AG09309 (cell line): ENCODE measurements at regions not wholly inside any gene's neighbourhood (a gene's known extent, or its start where the extent isn't known, plus 50 kb on each side); places are given as distances from the start of the nearest gene placed in this dataset.

Source experiments
- DNase-seq: peaks from one replicate; pipeline ENCODE4 v3.0.0-alpha.2; 2010; ENCODE audit warnings: low read depth
- H3K4me3 ChIP-seq: 2 replicates; pipeline ENCODE4 v1.5.1; 2011; ENCODE audit warnings: mild to moderate bottlenecking, low read depth, low read length, moderate library complexity; ENCODE audit not compliant: control insufficient read depth
- CTCF ChIP-seq: IDR thresholded peaks from 2 replicates; pipeline ENCODE4 v1.5.1; 2011; ENCODE audit warnings: mild to moderate bottlenecking, low read depth, low read length, inconsistent platforms; ENCODE audit not compliant: insufficient read depth, control insufficient read depth; ENCODE audit errors: missing control alignments

DNA sequence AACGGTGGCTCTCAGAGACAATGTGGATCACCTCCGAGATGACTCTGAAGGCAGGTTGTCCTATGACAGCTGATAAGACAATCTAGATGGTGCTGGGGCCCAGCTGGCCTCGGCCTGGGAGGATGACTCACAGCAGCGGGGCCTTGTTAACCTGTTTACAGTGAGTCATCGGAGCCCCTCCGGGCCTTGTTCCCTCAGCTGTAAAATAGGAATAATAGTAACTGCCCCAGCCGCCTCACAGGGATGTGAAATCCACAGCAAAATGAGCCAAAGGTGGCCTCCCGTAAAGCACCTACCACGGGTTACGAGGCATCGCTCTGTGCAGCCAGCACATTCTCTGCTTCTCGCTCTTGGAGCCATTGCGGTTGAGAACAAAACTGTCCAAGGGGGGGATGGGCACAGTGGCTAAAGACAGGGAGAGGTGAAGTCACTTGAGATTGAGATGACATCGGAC, 88.6 kb upstream of the RASGRF1 start:
- H3K4me3 ChIP-seq = no peak overlapping the region
- no peak for DNase-seq
- no peak for TF ChIP-seq CTCF

DNA sequence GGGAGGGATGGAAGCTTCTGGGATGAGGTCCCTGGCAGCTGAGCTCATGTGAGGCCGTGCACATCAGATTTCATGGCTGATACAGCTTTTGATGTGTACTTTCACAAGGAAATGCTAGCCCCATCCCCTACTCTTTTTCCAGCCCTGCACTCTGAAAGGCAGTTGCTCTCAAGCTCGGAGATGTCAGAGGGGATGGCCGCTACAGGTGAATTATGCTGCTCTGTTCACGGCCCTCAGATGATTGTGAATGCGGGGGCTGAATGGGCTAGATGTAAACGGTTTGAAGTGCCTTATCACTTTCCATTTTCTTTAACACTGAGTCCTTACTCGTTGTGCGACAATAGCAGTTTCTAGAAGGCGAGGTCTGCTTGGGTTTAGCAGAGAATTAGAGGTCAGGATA, 88.0 kb upstream of the RASGRF1 start:
- no peak for TF ChIP-seq CTCF
- no peak overlapping the region for H3K4me3 ChIP-seq
- no peak for DNase-seq

GRCh38 chr15:79176151-79176550, 85.6 kb upstream of the RASGRF1 start:
- no peak for TF ChIP-seq CTCF
- H3K4me3 ChIP-seq = no peak overlapping the region
- no peak for DNase-seq

DNA sequence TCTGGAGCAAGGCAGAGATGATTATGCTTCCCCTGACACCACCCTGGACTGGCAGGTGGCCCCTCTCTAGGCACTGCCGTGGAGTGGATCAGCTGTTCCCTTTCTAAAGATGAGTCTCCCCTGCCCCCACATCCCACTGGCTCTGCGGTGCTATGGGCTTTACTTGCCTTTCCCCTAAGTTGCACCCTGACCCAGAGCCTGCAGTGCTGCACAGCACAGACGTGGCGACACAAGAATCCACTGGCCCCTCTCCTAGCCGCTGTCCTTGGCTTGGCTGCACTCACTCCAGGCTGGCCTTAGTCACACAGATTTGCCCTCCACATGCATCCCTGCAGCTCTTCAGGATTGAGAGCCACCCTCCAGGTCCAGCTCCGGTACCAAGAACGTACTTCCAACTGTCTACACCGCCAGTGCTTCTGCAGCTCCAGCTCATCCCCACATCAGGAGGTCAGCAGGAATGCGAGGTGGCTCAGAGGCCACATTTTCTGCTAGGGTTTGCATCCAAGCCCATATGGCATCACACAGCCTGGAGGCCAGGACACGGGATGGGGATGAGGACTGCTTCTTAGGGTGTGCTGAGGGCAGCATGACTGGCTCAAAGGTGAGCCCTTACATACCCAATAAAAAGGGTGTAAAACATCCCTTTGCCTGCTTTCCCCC, 82.4 kb upstream of the RASGRF1 start:
- no peak overlapping the region for H3K4me3 ChIP-seq
- DNase-seq = no peak

GRCh38 chr15:79172032-79172481, 81.5 kb upstream of the RASGRF1 start:
- no peak overlapping the region for H3K4me3 ChIP-seq
- TF ChIP-seq CTCF = no peak
- DNase-seq = no peak

More for the DNA sequence above, 82.4 kb upstream of the RASGRF1 start:
- TF ChIP-seq CTCF = no peak

DNA sequence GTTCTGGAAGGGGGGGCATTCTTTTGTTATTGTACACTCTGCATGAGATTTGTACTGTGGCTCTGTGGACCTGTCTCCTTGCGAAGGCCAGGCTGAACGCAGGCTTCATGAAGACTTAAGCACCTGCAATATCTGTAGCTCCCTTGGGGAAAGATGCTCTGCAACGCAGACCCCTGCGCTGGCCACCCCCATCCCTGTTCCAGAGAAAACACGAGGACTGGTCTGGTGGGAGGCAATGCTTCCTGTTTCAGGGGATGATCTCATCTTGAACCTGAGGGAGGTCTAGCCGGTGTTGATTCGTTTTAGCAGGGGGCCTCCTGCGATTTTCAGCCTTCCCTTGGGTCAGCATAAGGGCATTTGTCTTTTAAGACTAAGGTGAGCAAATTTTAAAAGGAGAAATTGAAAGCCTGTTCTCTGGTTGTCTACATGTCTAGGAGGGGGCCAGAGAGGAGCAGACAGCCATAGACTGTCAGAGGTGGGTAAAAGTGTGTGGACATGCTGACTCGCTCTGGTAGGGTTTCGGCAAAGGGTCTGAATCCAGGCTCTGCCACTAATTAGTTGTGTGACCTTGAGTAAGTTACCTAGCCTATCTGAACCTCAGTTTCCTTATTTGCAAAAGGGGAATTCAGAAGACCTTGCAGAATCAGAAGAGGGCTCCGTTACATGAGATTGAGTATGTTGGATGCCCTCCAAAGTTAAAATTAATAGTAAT, 80.9 kb upstream of the RASGRF1 start:
- no peak for TF ChIP-seq CTCF
- no peak overlapping the region for H3K4me3 ChIP-seq
- no peak for DNase-seq
